Stomach (tissue), 8 donors: ENCODE measurements at regions not wholly inside any gene's neighbourhood (a gene's known extent, or its start where the extent isn't known, plus 50 kb on each side); places are given as distances from the start of the nearest gene placed in this dataset.

ENCODE experiments used
- DNase-seq, 2 donors: peaks; one replicate each; pipeline versions ENCODE4 v3.0.0 to v3.0.0-alpha.2; 2013 to 2019
- H3K27ac ChIP-seq, 5 donors: fragments of 200-600 bp in 4 of 5; sonication (generic) in 4 of 5; one replicate each; pipeline ENCODE4 v1.5.1; 2013 to 2019; ENCODE audit warnings: mild to moderate bottlenecking in 1 of 5, moderate library complexity in 1 of 5
- H3K27me3 ChIP-seq, 3 donors: fragments of 200-600 bp; sonication (generic); one replicate each; pipeline ENCODE4 v1.5.1; 2017 to 2019; ENCODE audit warnings: mixed run types in 1 of 3
- H3K36me3 ChIP-seq, 4 donors: fragments of 200-600 bp; sonication (generic); 1 replicate in 3 of 4; 2 replicates in 1 of 4; pipeline ENCODE4 v1.5.1; 2016 to 2019
- H3K4me1 ChIP-seq, 4 donors: fragments of 200-600 bp; sonication (generic); one replicate each; pipeline ENCODE4 v1.5.1; 2016 to 2019
- H3K4me3 ChIP-seq, 4 donors: fragments of 200-600 bp; sonication (generic) in 3 of 4; one replicate each; pipeline ENCODE4 v1.5.1; 2016 to 2019; ENCODE audit warnings: mild to moderate bottlenecking in 1 of 4
- H3K9me3 ChIP-seq, 4 donors: fragments of 200-600 bp; sonication (generic); one replicate each; pipeline ENCODE4 v1.5.1; 2016 to 2019
- EP300 ChIP-seq: sonication (generic); formaldehyde crosslinking; IDR thresholded peaks from one replicate; pipeline ENCODE4 v1.6.1; 2017; ENCODE audit warnings: antibody characterized with exemption
- POLR2A ChIP-seq, 4 donors: fragments of 450-650 bp; IDR thresholded peaks; one replicate each; pipeline ENCODE4 v1.6.1; 2016; ENCODE audit warnings: antibody characterized with exemption in 4 of 4, control low read depth in 2 of 4, mild to moderate bottlenecking in 1 of 4, moderate library complexity in 1 of 4
- POLR2AphosphoS5 ChIP-seq, 3 donors: sonication (generic); formaldehyde crosslinking; IDR thresholded peaks; one replicate each; pipeline ENCODE4 v1.6.1; 2016; ENCODE audit warnings: antibody characterized with exemption in 3 of 3
- WGBS, 5 donors: extraction: QIAGEN DNeasy Blood & Tissue Kit in 3 of 5; methylation state at CpG; one replicate each; pipeline versions ENCODE4 v1.1.5 to v1.1.7; 2013 to 2018; 5-methylcytosine and 5-hydroxymethylcytosine counted together
- intact Hi-C: fragments of 100-400 bp; cut with DNase I; formaldehyde crosslinking; loops from one replicate; pipeline ENCODE4 v1.15.1; 2023; ENCODE audit warnings: low total_unique reads
- TF ChIP-seq, protein P1 (sequence below), 7 experiments: fragments of 450-650 bp in 4 of 7; fragments of 200-600 bp in 3 of 7; sonication (generic) in 3 of 7; IDR thresholded peaks; one replicate each; pipeline ENCODE4 v1.5.1; 2016 to 2019; ENCODE audit warnings: antibody characterized with exemption in 7 of 7, control low read depth in 2 of 7, mild to moderate bottlenecking in 1 of 7
- donor health status: healthy with polysubstance abuse.
- donor health status: Bipolar disorder and iron deficiency.
- donor health status: healthy.

- no peak overlapping the region for H3K4me3 ChIP-seq
- no peak for DNase-seq
- intact Hi-C loops, result no loop called here
Measured at GRCh38 chrX:39388730-39389129, 587.5 kb downstream of the MID1IP1 start.

DNA sequence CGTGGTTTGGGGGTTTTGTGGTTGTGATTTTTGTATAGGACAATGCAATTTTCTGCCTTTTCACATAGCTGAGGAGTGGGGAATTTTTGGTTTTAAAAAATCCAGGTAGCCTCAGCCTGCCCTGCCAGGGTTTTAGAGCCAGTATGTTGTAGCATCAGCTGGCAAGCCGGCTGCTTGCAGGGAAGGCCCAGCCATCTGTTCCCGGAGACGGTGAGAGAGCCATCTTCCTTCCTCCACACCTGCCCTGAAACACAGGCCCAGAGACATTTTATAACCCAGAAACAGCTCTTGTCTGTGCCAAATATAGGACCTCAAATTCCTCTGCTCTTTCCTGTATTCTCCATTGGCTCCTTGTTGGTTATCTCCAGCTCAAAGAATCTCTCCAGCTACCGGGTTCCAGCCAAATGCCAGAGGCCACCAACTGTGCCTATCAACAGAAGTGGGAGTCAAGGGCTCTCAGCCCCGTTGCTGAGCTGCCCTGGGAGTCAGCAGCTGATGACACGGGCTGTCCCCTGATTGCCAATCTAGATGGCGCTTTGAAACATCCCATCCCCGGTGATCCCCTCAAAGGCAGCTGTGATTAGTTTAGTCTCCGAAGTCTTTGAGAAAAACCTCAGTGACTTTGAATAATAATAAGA is 595.2 kb downstream of the MID1IP1 start:
- no peak for DNase-seq
- H3K4me3 ChIP-seq, result no peak overlapping the region
- intact Hi-C loops, result no loop called here
- TF ChIP-seq EP300 (no peak), POLR2AphosphoS5 (IDR thresholded peaks at IDR 0.05) (no peak), POLR2A (IDR thresholded peaks at IDR 0.05) (no peak)
- TF ChIP-seq, protein P1, sequence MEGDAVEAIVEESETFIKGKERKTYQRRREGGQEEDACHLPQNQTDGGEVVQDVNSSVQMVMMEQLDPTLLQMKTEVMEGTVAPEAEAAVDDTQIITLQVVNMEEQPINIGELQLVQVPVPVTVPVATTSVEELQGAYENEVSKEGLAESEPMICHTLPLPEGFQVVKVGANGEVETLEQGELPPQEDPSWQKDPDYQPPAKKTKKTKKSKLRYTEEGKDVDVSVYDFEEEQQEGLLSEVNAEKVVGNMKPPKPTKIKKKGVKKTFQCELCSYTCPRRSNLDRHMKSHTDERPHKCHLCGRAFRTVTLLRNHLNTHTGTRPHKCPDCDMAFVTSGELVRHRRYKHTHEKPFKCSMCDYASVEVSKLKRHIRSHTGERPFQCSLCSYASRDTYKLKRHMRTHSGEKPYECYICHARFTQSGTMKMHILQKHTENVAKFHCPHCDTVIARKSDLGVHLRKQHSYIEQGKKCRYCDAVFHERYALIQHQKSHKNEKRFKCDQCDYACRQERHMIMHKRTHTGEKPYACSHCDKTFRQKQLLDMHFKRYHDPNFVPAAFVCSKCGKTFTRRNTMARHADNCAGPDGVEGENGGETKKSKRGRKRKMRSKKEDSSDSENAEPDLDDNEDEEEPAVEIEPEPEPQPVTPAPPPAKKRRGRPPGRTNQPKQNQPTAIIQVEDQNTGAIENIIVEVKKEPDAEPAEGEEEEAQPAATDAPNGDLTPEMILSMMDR (IDR thresholded peaks at IDR 0.05), result no peak
- no peaks in the 10 kb centered on the region for H3K9me3 ChIP-seq
- 72 to 81% (median 78%) methylated on average over 9 to 10 of the region's 10 CpGs for WGBS, 5 donors
- peaks cover 0 to 7% (median 0%) of the 10 kb centered on the region in 3 donors for H3K27me3 ChIP-seq
- peaks cover 0 to 12% (median 0%) of the 10 kb centered on the region in 4 donors for H3K4me1 ChIP-seq
- H3K36me3 ChIP-seq, result no peaks in the 10 kb centered on the region
- H3K27ac ChIP-seq, result no peak overlapping the region

More at GRCh38 chrX:39388730-39389129, 587.5 kb downstream of the MID1IP1 start:
- Histone ChIP-seq H3K36me3 (no peaks in the 10 kb centered on the region), H3K27ac (no peak overlapping the region), H3K9me3 (no peaks in the 10 kb centered on the region), H3K4me1 (no peaks in the 10 kb centered on the region), H3K27me3 (peaks cover 0 to 16% (median 0%) of the 10 kb centered on the region in 3 donors)
- TF ChIP-seq POLR2A (IDR thresholded peaks at IDR 0.05) (no peak), EP300 (no peak)
- WGBS, 5 donors, result 89 to 100% (median 91%) methylated on average over 2 of the region's 2 CpGs

DNA sequence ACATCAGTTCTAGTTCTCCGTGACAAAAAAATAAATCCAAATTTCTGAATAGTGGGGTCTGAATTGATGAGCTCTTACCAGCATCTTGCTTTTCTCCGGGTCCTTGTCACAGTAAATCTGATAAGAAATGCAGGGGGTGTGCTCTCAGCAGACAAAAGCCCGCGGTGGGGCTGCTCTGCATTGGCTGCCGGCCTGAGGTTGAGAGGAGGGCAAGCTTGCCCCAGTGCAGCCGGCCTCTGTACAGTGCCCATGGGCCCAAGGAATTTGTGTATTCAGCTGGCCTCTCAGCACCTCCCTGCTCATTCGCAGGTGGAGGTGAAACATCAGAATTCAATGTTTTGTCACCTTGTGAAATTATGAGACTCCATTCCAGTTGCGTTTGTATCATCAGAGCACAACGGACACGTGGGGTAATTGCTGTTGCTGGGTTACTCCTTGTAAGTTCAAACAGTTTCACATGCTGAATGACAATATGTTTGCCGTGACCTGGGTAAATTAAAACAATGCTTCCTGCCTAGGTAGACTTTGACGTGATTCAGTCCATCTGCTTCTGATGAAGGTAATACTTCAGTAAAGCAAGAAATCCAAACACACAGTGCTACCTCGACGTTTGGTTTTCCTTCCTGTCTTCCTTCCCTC is 596.4 kb downstream of the MID1IP1 start:
- intact Hi-C loops, result no loop called here
- H3K27me3 ChIP-seq, result peaks cover 0 to 5% (median 0%) of the 10 kb centered on the region in 3 donors
- peak in 1 of 2 donors; percentile 58 for DNase-seq
- H3K27ac ChIP-seq, result no peak overlapping the region
- H3K4me1 ChIP-seq, result peaks cover 0 to 12% (median 0%) of the 10 kb centered on the region in 4 donors
- no peak for TF ChIP-seq EP300
- no peak for TF ChIP-seq POLR2AphosphoS5 (IDR thresholded peaks at IDR 0.05)
- no peak for TF ChIP-seq POLR2A (IDR thresholded peaks at IDR 0.05)
- WGBS, 5 donors, result 52 to 65% (median 56%) methylated on average over 12 to 14 of the region's 14 CpGs
- H3K36me3 ChIP-seq, result no peaks in the 10 kb centered on the region
- no peaks in the 10 kb centered on the region for H3K9me3 ChIP-seq
- H3K4me3 ChIP-seq, result no peak overlapping the region

GRCh38 chrX:39398215-39398962 is 597.1 kb downstream of the MID1IP1 start:
- DNase-seq, result peak in 1 of 2 donors; percentile 33
- peaks cover 0 to 5% (median 0%) of the 10 kb centered on the region in 3 donors for H3K27me3 ChIP-seq
- H3K9me3 ChIP-seq, result no peaks in the 10 kb centered on the region
- intact Hi-C loops, result no loop called here
- H3K27ac ChIP-seq, result peak overlapping the region in 1 of 5 donors; percentile 20
- TF ChIP-seq, protein P1 (IDR thresholded peaks at IDR 0.05), result no peak
- 29 to 61% (median 43%) methylated on average over 6 to 8 of the region's 8 CpGs for WGBS, 5 donors
- H3K4me3 ChIP-seq, result no peak overlapping the region
- peaks cover 0 to 12% (median 0%) of the 10 kb centered on the region in 4 donors for H3K4me1 ChIP-seq
- H3K36me3 ChIP-seq, result no peaks in the 10 kb centered on the region

GRCh38 chrX:39398963-39399261 is 597.7 kb downstream of the MID1IP1 start:
- Histone ChIP-seq H3K4me1 (peaks cover 0 to 12% (median 0%) of the 10 kb centered on the region in 4 donors), H3K36me3 (no peaks in the 10 kb centered on the region), H3K27ac (peak overlapping the region in 1 of 5 donors; percentile 20), H3K27me3 (peaks cover 0 to 5% (median 0%) of the 10 kb centered on the region in 3 donors), H3K4me3 (no peak overlapping the region), H3K9me3 (no peaks in the 10 kb centered on the region)
- intact Hi-C loops, result no loop called here
- 61 to 78% (median 73%) methylated on average over 2 of the region's 2 CpGs; no CpG with 5 or more reads in 1 of the 5 donors for WGBS, 5 donors
- TF ChIP-seq POLR2A (IDR thresholded peaks at IDR 0.05) (no peak), POLR2AphosphoS5 (IDR thresholded peaks at IDR 0.05) (no peak), EP300 (no peak)
- TF ChIP-seq, protein P1 (IDR thresholded peaks at IDR 0.05), result no peak
- DNase-seq, result peak in 1 of 2 donors; percentile 54
